Spleen (tissue), 7 donors: ENCODE measurements at regions not wholly inside any gene's neighbourhood (a gene's known extent, or its start where the extent isn't known, plus 50 kb on each side); places are given as distances from the start of the nearest gene placed in this dataset.

ENCODE experiments used
- POLR2AphosphoS5 ChIP-seq, 3 donors: sonication (generic); formaldehyde crosslinking; IDR thresholded peaks; one replicate each; pipeline ENCODE4 v1.5.1; 2017; ENCODE audit warnings: antibody characterized with exemption in 3 of 3
- TF ChIP-seq, protein P1 (sequence below), 11 experiments: fragments of 200-600 bp in 7 of 11; fragments of 450-650 bp in 4 of 11; sonication (generic) in 4 of 11; IDR thresholded peaks in 8 of 11; conservative IDR thresholded peaks in 3 of 11; 1 replicate in 7 of 11; 2 replicates in 4 of 11; pipeline versions ENCODE4 v1.4.0 to v1.8.0; 2016 to 2021; ENCODE audit warnings: antibody characterized with exemption in 11 of 11, inconsistent platforms in 4 of 11, mild to moderate bottlenecking in 1 of 11
- donor health status: DM: no; HTN: no; CAD: no; lungs with moderate emphysema.
- donor health status: DM: no; HTN: no; CAD: no.
- donor health status: DM: no; HTN: no; CAD: no.

DNA sequence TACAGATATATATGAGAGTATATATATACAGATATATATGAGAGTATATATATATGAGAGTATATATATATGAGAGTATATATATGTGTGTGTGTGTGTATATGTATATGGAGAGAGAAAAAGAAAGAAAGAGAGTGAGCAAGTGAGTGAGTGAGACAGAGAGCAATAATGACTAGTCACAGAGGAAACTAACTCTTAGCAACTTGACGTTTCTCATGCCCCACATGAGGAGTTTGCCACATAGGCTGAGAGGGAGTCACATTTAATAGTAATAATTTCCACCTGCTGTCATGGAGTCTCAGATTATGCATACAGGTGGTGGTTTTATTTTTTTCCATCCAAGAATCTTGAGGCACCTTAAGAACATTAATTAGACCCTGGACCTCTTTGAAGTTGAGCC, 199.9 kb downstream of the GATA3 start:
- TF ChIP-seq, protein P1, sequence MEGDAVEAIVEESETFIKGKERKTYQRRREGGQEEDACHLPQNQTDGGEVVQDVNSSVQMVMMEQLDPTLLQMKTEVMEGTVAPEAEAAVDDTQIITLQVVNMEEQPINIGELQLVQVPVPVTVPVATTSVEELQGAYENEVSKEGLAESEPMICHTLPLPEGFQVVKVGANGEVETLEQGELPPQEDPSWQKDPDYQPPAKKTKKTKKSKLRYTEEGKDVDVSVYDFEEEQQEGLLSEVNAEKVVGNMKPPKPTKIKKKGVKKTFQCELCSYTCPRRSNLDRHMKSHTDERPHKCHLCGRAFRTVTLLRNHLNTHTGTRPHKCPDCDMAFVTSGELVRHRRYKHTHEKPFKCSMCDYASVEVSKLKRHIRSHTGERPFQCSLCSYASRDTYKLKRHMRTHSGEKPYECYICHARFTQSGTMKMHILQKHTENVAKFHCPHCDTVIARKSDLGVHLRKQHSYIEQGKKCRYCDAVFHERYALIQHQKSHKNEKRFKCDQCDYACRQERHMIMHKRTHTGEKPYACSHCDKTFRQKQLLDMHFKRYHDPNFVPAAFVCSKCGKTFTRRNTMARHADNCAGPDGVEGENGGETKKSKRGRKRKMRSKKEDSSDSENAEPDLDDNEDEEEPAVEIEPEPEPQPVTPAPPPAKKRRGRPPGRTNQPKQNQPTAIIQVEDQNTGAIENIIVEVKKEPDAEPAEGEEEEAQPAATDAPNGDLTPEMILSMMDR (IDR thresholded peaks at IDR 0.05 in 8 of 11, conservative IDR thresholded peaks at IDR 0.05 in 3 of 11) = no peak
- no peak for TF ChIP-seq POLR2AphosphoS5 (IDR thresholded peaks at IDR 0.05)
